NCI-H2171 (cell line): ENCODE measurements at regions not wholly inside any gene's neighbourhood (a gene's known extent, or its start where the extent isn't known, plus 50 kb on each side); places are given as distances from the start of the nearest gene placed in this dataset.
"Not testable (repeated sequence)": the region's sequence is repeated elsewhere in the genome, so short reads cannot be mapped to it uniquely, and the experiment has no call there.

Experiments
- DNase-seq: peaks from one replicate; lab custom pipeline; 2025; lab: John Stamatoyannopoulos, UW

GRCh38 chr20:16864069-16864468 is 115.9 kb downstream of the OTOR start:
- no peak for DNase-seq

GRCh38 chr20:16864963-16865362 is 116.8 kb downstream of the OTOR start:
- no peak for DNase-seq

DNA sequence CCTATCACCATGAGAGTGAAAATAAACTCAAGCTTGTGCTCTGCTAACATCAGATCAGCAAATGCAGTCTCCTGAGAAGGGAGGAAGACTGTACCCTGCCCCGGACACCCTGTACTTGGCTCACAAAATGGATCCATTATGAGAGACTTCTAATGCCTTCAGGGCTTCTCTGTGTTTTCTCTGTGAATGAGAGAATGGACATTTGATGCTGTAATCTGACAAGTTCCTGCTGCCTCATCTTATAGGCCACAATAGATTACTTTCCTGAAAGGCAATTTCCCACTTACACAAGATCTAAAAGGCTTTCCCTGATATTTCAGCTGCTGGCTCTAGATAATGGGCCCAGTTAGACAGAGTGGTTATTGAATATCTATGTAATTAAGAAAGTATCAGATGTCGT is 117.2 kb downstream of the OTOR start:
- DNase-seq: no peak

- not testable (repeated sequence) for DNase-seq
Observed at GRCh38 chr20:16873124-16873523, 125.0 kb downstream of the OTOR start.

GRCh38 chr20:16877053-16877554 is 128.9 kb downstream of the OTOR start:
- no peak for DNase-seq

DNA sequence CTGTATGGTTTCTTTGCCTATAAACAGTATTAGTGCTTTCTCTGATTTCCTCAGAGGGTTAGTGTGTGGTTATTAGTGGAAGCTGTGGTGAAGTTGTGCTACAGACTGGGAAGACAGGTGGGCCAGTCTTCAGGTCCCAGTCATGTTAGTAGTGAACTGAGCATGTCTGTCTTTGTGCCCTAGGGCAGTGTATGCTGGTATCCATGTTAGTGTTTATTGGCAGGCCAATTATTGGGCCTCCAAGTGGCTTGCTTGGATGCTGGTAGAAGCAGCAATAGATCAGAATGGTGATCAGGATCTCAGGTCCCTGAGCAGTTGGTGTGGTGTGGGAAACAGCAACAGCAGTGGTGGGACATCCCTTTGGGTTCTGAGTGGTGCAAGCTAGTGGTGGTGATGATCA is 137.6 kb downstream of the OTOR start:
- DNase-seq: no peak

GRCh38 chr20:16898433-16898832 is 150.3 kb downstream of the OTOR start:
- DNase-seq: no peak

DNA sequence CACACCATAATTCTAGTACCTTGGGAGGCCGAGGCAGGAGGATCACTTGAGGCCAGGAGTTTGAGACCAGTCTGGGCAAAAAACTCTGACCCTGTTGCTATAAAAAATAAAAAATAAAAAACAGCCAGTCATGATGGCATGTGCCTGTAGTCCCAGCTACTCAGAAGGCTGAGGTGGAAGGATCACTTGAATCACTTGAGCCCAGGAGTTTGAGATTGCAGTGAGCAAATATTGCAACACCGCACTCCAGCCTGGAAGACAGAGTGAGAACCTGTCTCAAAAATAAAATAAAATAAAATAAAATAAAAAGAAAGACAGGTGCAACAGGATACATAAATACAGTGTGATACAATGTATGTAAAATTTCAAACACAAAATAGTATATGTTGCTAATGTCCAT is 154.5 kb downstream of the OTOR start:
- DNase-seq: no peak

DNA sequence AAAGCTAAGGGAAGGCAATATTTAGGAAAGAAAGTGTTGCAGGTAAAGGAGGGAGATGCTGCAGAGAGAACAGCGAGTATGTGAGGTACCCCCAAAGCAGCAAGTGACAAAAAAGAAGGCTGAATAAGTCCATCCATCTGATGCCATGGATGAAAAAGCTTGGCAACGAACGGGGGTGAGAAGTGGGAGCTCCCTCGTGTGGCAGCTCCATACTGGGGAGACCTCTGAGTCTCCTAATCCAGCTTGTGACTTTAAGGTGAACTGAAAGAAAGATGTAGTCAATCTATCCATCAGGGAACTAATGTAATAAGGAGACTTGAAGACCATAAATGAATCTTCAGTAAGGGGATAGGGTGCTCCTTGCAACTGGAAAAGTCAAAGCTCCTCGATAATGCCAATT is 156.6 kb downstream of the OTOR start:
- DNase-seq: no peak

GRCh38 chr20:16914277-16914676 is 166.1 kb downstream of the OTOR start:
- DNase-seq: no peak

DNA sequence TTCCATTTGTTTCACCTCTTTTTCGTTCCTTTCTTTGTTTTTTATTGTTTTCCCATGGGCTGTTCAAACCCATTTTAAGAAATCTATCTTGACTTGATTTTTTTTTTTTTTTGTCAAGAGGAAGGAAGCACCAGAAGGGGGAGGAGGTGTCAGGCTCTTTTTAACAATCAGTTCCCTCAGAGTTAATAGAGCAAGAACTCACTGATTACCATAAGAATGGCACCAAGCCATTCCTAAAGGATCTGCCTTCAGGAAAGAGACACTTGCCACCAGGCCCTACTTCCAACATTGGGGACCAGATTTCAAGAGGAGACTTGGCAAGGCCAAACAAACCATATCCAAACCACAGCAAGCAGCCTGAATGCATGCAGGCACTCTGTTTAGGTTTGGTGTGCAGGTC is 168.0 kb downstream of the OTOR start:
- no peak for DNase-seq

DNA sequence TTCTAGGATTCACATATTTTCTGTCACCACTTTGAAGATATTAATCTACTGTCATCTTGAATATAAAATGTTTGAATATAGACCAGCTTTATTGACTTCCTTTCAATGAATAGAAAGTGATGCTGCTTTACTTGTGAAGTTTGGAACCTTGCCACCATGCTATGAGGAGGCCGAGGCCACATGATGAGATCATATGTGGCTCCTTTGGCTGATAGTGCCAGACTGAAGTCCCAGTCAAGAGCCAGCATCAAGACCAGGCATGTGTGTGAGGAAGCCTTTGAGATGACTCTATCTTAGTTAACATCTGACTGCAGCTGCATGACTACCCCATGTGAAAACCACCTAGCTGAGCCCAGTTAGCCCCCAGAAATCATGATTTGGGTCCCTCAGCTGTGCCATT is 169.5 kb downstream of the OTOR start:
- DNase-seq: no peak

- DNase-seq: no peak
Observed at GRCh38 chr20:16918366-16918765, 170.2 kb downstream of the OTOR start.

DNA sequence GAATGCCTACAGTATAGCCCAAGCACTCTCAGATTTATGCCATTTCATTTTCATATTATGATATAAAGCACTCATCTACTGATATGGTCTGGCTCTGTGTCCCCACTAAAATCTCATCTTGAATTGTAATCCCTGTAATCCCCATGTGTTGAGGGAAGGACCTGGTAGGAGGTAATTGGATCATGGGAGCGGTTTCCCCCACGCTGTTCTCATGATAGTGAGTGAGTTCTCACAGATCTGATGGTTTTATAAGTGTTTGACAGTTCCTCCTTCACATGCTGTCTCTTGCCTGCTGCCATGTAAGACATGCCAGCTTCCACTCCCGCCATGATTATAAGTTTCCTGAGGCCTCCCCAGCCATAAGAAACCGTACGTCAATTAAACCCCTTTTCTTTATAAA is 171.7 kb downstream of the OTOR start:
- DNase-seq: no peak

- peak; percentile 72 for DNase-seq
Observed at GRCh38 chr20:16922834-16923233, 174.7 kb downstream of the OTOR start.

- DNase-seq: no peak
Observed at GRCh38 chr20:16926626-16927430, 178.7 kb downstream of the OTOR start.

DNA sequence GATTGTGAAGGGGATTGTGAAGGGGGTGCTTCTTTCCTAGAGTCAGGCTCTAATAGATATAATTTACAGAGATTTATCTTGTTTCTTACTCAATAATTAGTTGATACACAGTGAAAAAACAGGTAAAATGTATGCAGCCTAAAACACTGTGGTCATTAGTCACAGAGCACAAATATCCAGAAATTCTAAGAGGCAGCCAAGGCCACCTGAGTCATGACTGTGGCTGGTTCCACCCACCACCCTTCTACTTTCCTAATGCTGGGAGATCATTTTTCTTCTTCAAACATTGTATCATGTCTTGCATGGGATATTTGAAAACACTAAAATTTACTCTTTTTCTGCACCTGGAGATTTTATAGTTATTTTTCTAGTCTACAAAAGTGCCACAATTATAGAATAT is 181.6 kb downstream of the OTOR start:
- no peak for DNase-seq

DNA sequence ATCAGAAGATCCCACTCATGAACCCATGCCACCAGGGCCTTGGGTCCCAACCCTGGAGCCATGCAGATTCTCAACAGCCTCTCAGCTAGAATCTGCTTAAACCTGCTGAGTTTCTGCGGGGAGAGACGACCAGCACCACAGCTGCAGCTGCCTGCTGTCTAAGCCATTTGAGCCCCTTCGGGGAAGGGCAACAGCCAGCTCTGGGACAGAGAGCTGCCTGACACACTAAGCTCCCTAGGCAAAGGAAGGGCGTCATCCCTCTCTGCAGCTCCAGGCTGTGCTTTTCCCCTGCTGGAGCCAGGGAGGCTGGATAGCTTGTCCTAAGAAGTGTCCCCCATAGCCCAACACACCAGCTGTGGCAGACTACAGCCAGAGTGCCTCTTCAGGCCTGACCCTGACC is 182.5 kb downstream of the OTOR start:
- no peak for DNase-seq

DNA sequence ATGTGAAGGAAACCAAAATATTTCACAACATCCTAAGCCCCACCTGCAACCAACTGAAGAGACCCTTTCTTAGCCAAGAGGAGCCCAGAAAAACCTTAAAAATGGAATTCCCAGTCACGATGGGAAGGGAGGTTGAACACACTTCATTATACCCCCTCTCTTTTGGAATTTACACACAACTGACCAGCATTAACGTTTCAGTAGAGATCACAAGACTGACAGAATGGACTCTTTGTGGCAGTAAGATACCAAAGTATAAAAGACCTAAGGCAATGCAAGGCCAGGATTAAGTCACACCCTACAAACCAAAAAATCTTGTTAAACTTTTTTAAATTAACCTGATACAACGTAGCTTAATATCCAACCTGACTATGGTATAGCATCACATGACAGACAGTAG is 190.9 kb downstream of the OTOR start:
- DNase-seq: no peak

- no peak for DNase-seq
Observed at GRCh38 chr20:16940701-16941100, 192.5 kb downstream of the OTOR start.

- DNase-seq: no peak
Observed at GRCh38 chr20:16942051-16942450, 193.9 kb downstream of the OTOR start.

- no peak for DNase-seq
Observed at GRCh38 chr20:16942756-16943155, 194.6 kb downstream of the OTOR start.

DNA sequence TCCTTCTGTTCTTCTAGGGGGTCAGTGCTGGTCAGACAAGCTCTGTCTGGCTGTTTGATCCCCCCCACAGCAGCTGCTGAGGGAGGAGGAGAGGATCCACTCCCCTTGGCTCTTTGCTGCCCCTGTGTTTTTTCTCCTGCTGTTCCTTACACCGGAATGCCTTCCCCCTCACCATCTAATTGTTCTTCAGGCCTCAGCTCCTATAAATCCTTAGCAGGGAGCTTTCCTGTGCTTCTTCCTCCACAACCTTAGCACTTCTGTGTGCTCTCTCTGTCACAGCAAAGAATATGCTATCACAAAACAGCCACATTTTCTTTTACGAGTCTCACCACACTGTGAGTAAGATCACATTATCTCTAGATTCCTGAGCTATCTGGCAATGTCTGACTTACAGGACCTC is 196.6 kb downstream of the OTOR start:
- no peak for DNase-seq

DNA sequence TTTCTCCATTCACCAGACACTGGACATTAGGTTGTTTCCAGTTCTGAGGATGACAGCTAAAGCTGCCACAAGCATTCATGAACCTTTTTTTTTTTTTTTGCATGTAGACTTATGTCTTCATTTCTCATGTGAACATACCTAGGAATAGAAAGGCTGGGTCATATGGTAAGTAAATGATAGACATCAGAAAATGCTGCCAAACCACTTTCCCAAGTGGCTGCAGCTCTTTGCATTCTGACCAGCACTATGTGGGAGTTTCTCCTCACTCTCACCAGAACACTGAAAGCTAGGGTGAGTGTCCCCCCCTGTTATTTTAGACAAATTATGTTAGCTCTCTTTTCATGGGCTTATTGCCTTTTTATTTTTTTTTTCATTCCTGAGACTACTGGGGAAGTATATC is 197.5 kb downstream of the OTOR start:
- DNase-seq: no peak
